GM19395 (cell line): ENCODE measurements at regions not wholly inside any gene's neighbourhood (a gene's known extent, or its start where the extent isn't known, plus 50 kb on each side); places are given as distances from the start of the nearest gene placed in this dataset.
"Not testable (repeated sequence)": the region's sequence is repeated elsewhere in the genome, so short reads cannot be mapped to it uniquely, and the experiment has no call there.

ENCODE experiments used
- ATAC-seq: cut with Tn5 transposase; IDR thresholded peaks from one replicate; pipeline ENCODE4 v1.9.1; 2021; ENCODE audit warnings: mild to moderate bottlenecking, moderate library complexity; ENCODE audit not compliant: unreplicated experiment

GRCh38 chr5:19246191-19246590 lies 741.8 kb downstream of the CDH18 start:
- ATAC-seq: not testable (repeated sequence)

- no peak for ATAC-seq
Observed at GRCh38 chr5:19247302-19247701, 740.7 kb downstream of the CDH18 start.

- no peak for ATAC-seq
Observed at GRCh38 chr5:19256036-19256435, 732.0 kb downstream of the CDH18 start.

GRCh38 chr5:19258686-19259085 lies 729.3 kb downstream of the CDH18 start:
- no peak for ATAC-seq

- ATAC-seq: no peak
Observed at GRCh38 chr5:19261879-19262278, 726.1 kb downstream of the CDH18 start.

GRCh38 chr5:19264821-19265220 lies 723.2 kb downstream of the CDH18 start:
- ATAC-seq: no peak

- no peak for ATAC-seq
Observed at GRCh38 chr5:19266791-19267190, 721.2 kb downstream of the CDH18 start.

GRCh38 chr5:19270153-19270552 lies 717.8 kb downstream of the CDH18 start:
- no peak for ATAC-seq

- ATAC-seq: no peak
Observed at GRCh38 chr5:19274578-19274977, 713.4 kb downstream of the CDH18 start.

- ATAC-seq: no peak
Observed at GRCh38 chr5:19285286-19285685, 702.7 kb downstream of the CDH18 start.

- ATAC-seq: not testable (repeated sequence)
Observed at GRCh38 chr5:19287548-19288277, 700.3 kb downstream of the CDH18 start.

- ATAC-seq: not testable (repeated sequence)
Observed at GRCh38 chr5:19288311-19288710, 699.7 kb downstream of the CDH18 start.

- ATAC-seq: no peak
Observed at GRCh38 chr5:19297934-19298333, 690.1 kb downstream of the CDH18 start.

GRCh38 chr5:19301271-19301670 lies 686.7 kb downstream of the CDH18 start:
- ATAC-seq: no peak

- no peak for ATAC-seq
Observed at GRCh38 chr5:19314840-19315239, 673.2 kb downstream of the CDH18 start.

- ATAC-seq: no peak
Observed at GRCh38 chr5:19319252-19319651, 668.7 kb downstream of the CDH18 start.

GRCh38 chr5:19322716-19323485 lies 665.1 kb downstream of the CDH18 start:
- no peak for ATAC-seq

- ATAC-seq: no peak
Observed at GRCh38 chr5:19334278-19334677, 653.7 kb downstream of the CDH18 start.

GRCh38 chr5:19342942-19343341 lies 645.1 kb downstream of the CDH18 start:
- ATAC-seq: no peak

- no peak for ATAC-seq
Observed at GRCh38 chr5:19352120-19352519, 635.9 kb downstream of the CDH18 start.

GRCh38 chr5:19369048-19369447 lies 619.0 kb downstream of the CDH18 start:
- no peak for ATAC-seq

GRCh38 chr5:19369561-19369960 lies 618.4 kb downstream of the CDH18 start:
- ATAC-seq: no peak
